ENCODE measurements at regions not wholly inside any gene's neighbourhood (a gene's known extent, or its start where the extent isn't known, plus 50 kb on each side); places are given as distances from the start of the nearest gene placed in this dataset.

DNA sequence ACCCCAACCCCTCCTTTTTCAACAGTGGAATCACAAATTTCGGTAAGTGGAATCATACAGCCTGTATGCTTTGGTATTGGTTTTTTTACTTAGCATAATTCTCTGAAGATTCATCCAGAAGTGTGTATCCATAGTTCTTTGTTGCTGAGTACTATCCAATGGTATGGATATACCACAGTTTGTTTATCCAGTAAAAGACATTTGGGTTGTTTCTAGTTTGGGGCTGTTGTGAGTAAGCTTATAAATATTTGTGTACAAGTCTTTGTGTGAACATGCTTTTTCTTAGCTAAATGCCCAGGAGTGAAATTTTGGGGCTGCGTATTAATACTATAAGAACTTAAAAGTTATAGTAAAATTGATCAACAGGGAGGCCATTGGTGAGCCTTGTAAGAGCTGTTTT lies 57.5 kb upstream of the GC start:
- H3K4me3 ChIP-seq (ENCODE audit: low read length): no peak overlapping the region
- DNase-seq (ENCODE audit: low read depth): no peak
- TF ChIP-seq, protein P1, sequence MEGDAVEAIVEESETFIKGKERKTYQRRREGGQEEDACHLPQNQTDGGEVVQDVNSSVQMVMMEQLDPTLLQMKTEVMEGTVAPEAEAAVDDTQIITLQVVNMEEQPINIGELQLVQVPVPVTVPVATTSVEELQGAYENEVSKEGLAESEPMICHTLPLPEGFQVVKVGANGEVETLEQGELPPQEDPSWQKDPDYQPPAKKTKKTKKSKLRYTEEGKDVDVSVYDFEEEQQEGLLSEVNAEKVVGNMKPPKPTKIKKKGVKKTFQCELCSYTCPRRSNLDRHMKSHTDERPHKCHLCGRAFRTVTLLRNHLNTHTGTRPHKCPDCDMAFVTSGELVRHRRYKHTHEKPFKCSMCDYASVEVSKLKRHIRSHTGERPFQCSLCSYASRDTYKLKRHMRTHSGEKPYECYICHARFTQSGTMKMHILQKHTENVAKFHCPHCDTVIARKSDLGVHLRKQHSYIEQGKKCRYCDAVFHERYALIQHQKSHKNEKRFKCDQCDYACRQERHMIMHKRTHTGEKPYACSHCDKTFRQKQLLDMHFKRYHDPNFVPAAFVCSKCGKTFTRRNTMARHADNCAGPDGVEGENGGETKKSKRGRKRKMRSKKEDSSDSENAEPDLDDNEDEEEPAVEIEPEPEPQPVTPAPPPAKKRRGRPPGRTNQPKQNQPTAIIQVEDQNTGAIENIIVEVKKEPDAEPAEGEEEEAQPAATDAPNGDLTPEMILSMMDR (conservative IDR thresholded peaks at IDR 0.05; ENCODE audit: low read depth, low read length): no peak

DNA sequence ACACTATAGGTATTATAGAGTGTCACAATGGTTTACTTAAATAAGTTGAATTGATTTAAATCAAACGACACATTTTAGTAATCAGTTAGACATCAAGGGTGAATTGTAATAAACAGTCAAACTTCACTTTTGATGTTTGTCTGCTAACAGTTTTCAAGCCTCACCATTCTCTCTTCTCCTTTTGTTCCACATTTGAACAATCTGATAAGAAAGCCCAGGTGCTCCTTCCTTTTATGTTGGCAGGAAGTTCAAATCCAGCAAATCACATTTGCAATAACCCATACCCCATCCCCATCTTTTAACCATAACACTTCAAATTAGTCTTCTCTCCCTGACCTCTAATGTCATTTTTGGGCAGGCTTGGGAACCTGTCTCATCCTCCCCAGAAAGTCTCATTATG lies 63.4 kb upstream of the GC start:
- TF ChIP-seq, protein P1 (conservative IDR thresholded peaks at IDR 0.05; ENCODE audit: low read depth, low read length): no peak
- no peak for DNase-seq (ENCODE audit: low read depth)
- H3K4me3 ChIP-seq (ENCODE audit: low read length): no peak overlapping the region

DNA sequence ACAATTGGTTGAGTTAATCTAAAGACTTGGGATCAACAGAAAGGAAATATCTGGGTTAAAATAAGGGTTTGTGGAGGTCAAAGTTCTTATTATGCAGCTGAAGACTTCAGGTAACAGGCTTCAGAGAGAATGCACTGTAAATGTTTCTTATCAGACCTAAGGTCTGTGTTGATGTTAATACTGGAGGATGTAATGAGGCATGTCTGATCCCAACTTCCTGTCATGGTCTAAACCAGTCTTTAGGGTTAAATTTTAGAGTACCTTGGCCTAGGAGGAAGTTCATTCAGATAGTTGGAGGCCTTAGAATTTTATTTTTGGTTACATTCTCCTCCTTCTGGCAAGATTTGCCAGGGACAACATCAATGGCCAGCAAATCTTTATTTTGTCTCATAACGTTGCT lies 72.1 kb upstream of the GC start:
- no peak for DNase-seq (ENCODE audit: low read depth)
- TF ChIP-seq, protein P1 (conservative IDR thresholded peaks at IDR 0.05; ENCODE audit: low read depth, low read length): no peak
- no peak overlapping the region for H3K4me3 ChIP-seq (ENCODE audit: low read length)

DNA sequence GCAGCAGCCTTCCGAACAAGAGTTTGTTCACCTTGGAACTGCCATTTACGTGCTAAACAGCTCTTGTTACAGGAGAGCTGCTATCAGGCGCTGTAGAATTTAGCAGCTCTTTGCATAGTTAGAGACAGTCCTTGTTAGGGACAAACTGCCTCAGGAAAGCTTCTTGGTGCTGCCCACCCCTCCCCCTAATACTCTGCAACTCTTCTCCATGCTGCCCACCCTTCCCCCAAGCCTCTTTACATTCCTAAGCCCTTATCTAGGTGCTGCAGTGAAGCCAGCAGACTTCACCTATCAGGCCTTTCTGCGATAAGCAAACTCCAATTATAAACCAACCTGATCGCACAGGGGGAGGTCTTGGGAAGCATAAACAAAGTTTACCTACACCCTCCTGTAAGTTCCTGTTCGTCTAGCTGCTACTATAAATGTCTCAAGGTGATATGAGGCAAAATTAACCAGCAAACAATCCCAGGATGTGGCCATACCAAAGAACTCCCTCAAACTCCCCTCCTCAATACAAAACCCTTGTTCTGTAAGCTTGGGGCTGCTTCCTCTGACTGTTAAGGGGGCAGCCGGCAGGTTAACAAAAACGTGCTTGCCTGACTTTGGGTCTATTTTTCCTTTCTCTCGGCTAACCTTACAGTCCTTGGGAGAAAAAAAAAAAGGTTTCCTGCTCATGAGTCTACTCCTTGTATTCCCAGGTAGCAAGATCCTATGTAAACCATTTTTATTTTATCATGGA lies 74.0 kb upstream of the GC start:
- H3K4me3 ChIP-seq (ENCODE audit: low read length): no peak overlapping the region
- no peak for DNase-seq (ENCODE audit: low read depth)
- TF ChIP-seq, protein P1 (conservative IDR thresholded peaks at IDR 0.05; ENCODE audit: low read depth, low read length): no peak

DNA sequence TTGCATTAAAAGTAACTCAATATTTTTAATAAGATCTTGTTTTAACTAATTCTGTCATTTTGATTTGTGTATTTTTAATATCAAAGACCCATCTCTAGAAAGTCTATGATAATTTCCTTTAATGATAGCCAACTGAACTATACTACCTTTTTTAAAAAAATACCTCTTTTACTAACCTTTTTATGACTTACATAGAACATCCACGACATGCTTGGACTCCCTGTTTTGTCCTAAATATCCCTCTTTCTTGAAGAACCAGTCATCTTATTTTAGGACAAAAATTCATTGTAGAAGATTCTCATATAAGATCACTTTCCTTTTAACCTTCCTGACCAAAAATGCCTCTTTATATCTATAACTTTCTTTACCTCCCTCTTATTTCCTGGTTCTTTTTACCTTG lies 76.8 kb upstream of the GC start:
- TF ChIP-seq, protein P1 (conservative IDR thresholded peaks at IDR 0.05; ENCODE audit: low read depth, low read length): no peak
- no peak overlapping the region for H3K4me3 ChIP-seq (ENCODE audit: low read length)
- DNase-seq (ENCODE audit: low read depth): no peak

DNA sequence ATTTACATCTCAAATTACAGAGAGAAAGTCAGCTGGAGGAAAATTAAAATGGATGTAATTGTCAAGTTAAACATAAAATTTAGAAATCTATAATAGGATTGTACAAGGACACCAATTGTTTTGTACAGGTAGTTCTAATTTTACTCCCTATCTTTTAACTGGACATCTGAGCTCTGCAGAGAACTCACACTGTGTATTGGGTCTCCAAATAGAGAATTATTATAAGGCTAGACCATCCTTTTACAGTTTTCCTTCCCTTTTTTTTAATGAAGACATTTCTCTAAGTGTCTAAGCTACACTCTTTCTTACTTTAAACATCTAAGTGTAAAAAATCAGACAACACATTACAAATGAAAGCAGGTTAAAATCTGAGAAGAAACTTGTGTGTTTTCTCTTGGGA lies 78.4 kb upstream of the GC start:
- TF ChIP-seq, protein P1 (conservative IDR thresholded peaks at IDR 0.05; ENCODE audit: low read depth, low read length): no peak
- no peak overlapping the region for H3K4me3 ChIP-seq (ENCODE audit: low read length)
- no peak for DNase-seq (ENCODE audit: low read depth)

DNA sequence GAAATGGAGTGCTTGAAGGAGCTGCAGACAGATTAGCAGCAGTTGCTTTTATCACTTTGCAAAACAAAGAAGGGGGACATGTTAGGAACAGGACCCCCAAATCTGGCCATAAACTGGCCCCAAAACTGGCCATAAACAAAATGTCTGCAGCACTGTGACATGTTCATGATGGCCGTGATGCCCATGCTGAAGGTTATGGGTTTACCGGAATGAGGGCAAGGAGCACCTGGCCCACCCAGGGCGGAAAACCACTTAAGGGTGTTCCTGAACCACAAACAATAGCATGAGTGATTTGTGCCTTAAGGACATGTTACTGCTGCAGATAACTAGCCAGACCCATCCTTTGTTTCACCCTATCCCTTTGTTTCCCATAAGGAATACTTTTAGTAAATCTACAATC lies 79.6 kb upstream of the GC start:
- no peak overlapping the region for H3K4me3 ChIP-seq (ENCODE audit: low read length)
- no peak for DNase-seq (ENCODE audit: low read depth)
- TF ChIP-seq, protein P1 (conservative IDR thresholded peaks at IDR 0.05; ENCODE audit: low read depth, low read length): no peak

All from retinal pigment epithelial cell (primary cell).